PFSK-1 (cell line): ENCODE measurements at regions not wholly inside any gene's neighbourhood (a gene's known extent, or its start where the extent isn't known, plus 50 kb on each side); places are given as distances from the start of the nearest gene placed in this dataset.

Experiments used
- POLR2AphosphoS5 ChIP-seq: IDR thresholded peaks from 2 replicates; pipeline ENCODE4 v1.6.1; 2012; ENCODE audit warnings: low read depth, mild to moderate bottlenecking, control low read depth, low read length, moderate library complexity
- REST ChIP-seq, 2 experiments: IDR thresholded peaks; 2 replicates each; pipeline versions ENCODE4 v1.6.1 to v1.8.0; 2011 to 2012; ENCODE audit warnings: low read depth in 2 of 2, low read length in 2 of 2, control low read depth in 1 of 2, inconsistent platforms in 1 of 2, mild to moderate bottlenecking in 1 of 2, moderate library complexity in 1 of 2; ENCODE audit not compliant: insufficient read depth in 1 of 2
- SIN3A ChIP-seq: IDR thresholded peaks from 2 replicates; pipeline ENCODE4 v1.6.1; 2012; ENCODE audit warnings: mild to moderate bottlenecking, low read length, moderate library complexity, borderline replicate concordance; ENCODE audit not compliant: insufficient read depth

- TF ChIP-seq POLR2AphosphoS5 (no peak), REST (IDR thresholded peaks at IDR 0.05; ENCODE audit: insufficient read depth in 1 of 2, low read depth in 2 of 2, low read length in 2 of 2) (no peak), SIN3A (no peak)
These were observed 261.4 kb upstream of the ZP4 start for GRCh38 chr1:238152119-238152518.
